Hematopoietic multipotent progenitor cell treated with erythropoietin and hydrocortisone succinate and interleukin-3 and kit ligand, for 6 days (in vitro differentiated cells): ENCODE measurements at regions not wholly inside any gene's neighbourhood (a gene's known extent, or its start where the extent isn't known, plus 50 kb on each side); places are given as distances from the start of the nearest gene placed in this dataset.
A peak's percentile ranks its signal among the peaks of the same experiment; 100 is the strongest.

Experiments used
- DNase-seq: peaks from one replicate; pipeline ENCODE4 v3.0.0-alpha.2; 2015

- DNase-seq: no peak
Measured at GRCh38 chr4:181646864-181647263, 596.3 kb upstream of the TENM3 start.

GRCh38 chr4:181647396-181648147, 595.6 kb upstream of the TENM3 start:
- DNase-seq: no peak

GRCh38 chr4:181650033-181650825, 593.0 kb upstream of the TENM3 start:
- no peak for DNase-seq

GRCh38 chr4:181656748-181657147, 586.5 kb upstream of the TENM3 start:
- DNase-seq: no peak

GRCh38 chr4:181659202-181659601, 584.0 kb upstream of the TENM3 start:
- DNase-seq: no peak

- DNase-seq: no peak
Measured at GRCh38 chr4:181659876-181660275, 583.3 kb upstream of the TENM3 start.

- no peak for DNase-seq
Measured at GRCh38 chr4:181661090-181661489, 582.1 kb upstream of the TENM3 start.

GRCh38 chr4:181661923-181662322, 581.3 kb upstream of the TENM3 start:
- no peak for DNase-seq

- DNase-seq: no peak
Measured at GRCh38 chr4:181662383-181662782, 580.8 kb upstream of the TENM3 start.

GRCh38 chr4:181670506-181670905, 572.7 kb upstream of the TENM3 start:
- no peak for DNase-seq

- DNase-seq: no peak
Measured at GRCh38 chr4:181671672-181672071, 571.5 kb upstream of the TENM3 start.

GRCh38 chr4:181672751-181673150, 570.5 kb upstream of the TENM3 start:
- no peak for DNase-seq

- DNase-seq: peak; percentile 4
Measured at GRCh38 chr4:181674315-181674875, 568.8 kb upstream of the TENM3 start.

GRCh38 chr4:181676546-181676945, 566.7 kb upstream of the TENM3 start:
- no peak for DNase-seq

- DNase-seq: no peak
Measured at GRCh38 chr4:181677201-181677600, 566.0 kb upstream of the TENM3 start.

- no peak for DNase-seq
Measured at GRCh38 chr4:181677621-181678020, 565.6 kb upstream of the TENM3 start.

GRCh38 chr4:181679754-181680153, 563.4 kb upstream of the TENM3 start:
- no peak for DNase-seq

GRCh38 chr4:181682367-181683047, 560.7 kb upstream of the TENM3 start:
- no peak for DNase-seq

GRCh38 chr4:181684310-181684709, 558.9 kb upstream of the TENM3 start:
- DNase-seq: no peak

- DNase-seq: no peak
Measured at GRCh38 chr4:181685461-181685860, 557.7 kb upstream of the TENM3 start.

GRCh38 chr4:181685911-181686310, 557.3 kb upstream of the TENM3 start:
- no peak for DNase-seq

- DNase-seq: no peak
Measured at GRCh38 chr4:181687116-181687515, 556.1 kb upstream of the TENM3 start.

GRCh38 chr4:181688432-181688831, 554.8 kb upstream of the TENM3 start:
- DNase-seq: no peak
